Neural cell (in vitro differentiated cells): ENCODE measurements at regions not wholly inside any gene's neighbourhood (a gene's known extent, or its start where the extent isn't known, plus 50 kb on each side); places are given as distances from the start of the nearest gene placed in this dataset.

Source experiments
- H2AFZ ChIP-seq: fragments of 200-600, 300-800 bp; sonication (generic), shearing (Covaris generic); 2 replicates; pipeline ENCODE4 v1.6.0; 2014; ENCODE audit warnings: low read depth, mild to moderate bottlenecking, antibody characterized with exemption, low read length, moderate library complexity
- H3F3A ChIP-seq: fragments of 200-600 bp; shearing (Covaris generic); 2 replicates; pipeline ENCODE4 v1.6.1; 2016; ENCODE audit warnings: mild to moderate bottlenecking, moderate library complexity, mixed read lengths, antibody characterized with exemption, low read length; ENCODE audit not compliant: insufficient read depth, poor library complexity, severe bottlenecking
- H3K27ac ChIP-seq: fragments of 200-600, 300-800 bp; sonication (generic), shearing (Covaris generic); 2 replicates; pipeline ENCODE4 v1.5.1; 2014; ENCODE audit warnings: mild to moderate bottlenecking, low read length, moderate library complexity
- H3K27me3 ChIP-seq: fragments of 300-800, 200-600 bp; sonication (generic), shearing (Covaris generic); 2 replicates; pipeline ENCODE4 v1.6.0; 2014; ENCODE audit warnings: mild to moderate bottlenecking, low read depth, low read length, moderate library complexity; ENCODE audit not compliant: insufficient read depth
- H3K36me3 ChIP-seq: fragments of 300-800, 200-600 bp; sonication (generic), shearing (Covaris generic); 2 replicates; pipeline ENCODE4 v1.5.1; 2014; ENCODE audit warnings: mild to moderate bottlenecking, antibody characterized with exemption, low read length, moderate library complexity; ENCODE audit not compliant: insufficient read depth
- H3K4me2 ChIP-seq: fragments of 300-800, 200-600 bp; sonication (generic), shearing (Covaris generic); 2 replicates; pipeline ENCODE4 v1.6.0; 2014; ENCODE audit warnings: mild to moderate bottlenecking, low read length
- H3K4me3 ChIP-seq: fragments of 300-800, 200-600 bp; sonication (generic), shearing (Covaris generic); 2 replicates; pipeline ENCODE4 v1.5.1; 2014; ENCODE audit warnings: mild to moderate bottlenecking, low read length, moderate library complexity
- H3K79me2 ChIP-seq: fragments of 200-600 bp; shearing (Covaris generic); replicated peaks from 2 replicates; pipeline ENCODE4 v1.6.0; 2014; ENCODE audit warnings: mild to moderate bottlenecking, low read length, moderate library complexity; ENCODE audit not compliant: insufficient read depth
- H3K9ac ChIP-seq: fragments of 300-800, 200-600 bp; sonication (generic), shearing (Covaris generic); 2 replicates; pipeline ENCODE4 v1.6.1; 2016; ENCODE audit warnings: mild to moderate bottlenecking, low read length, mixed read lengths
- H3K9me2 ChIP-seq: fragments of 200-600 bp; shearing (Covaris generic); 2 replicates; pipeline ENCODE4 v1.6.1; 2016; ENCODE audit warnings: mild to moderate bottlenecking, low read length, mixed read lengths; ENCODE audit not compliant: insufficient read depth
- H3K9me3 ChIP-seq: fragments of 200-600, 300-800 bp; sonication (generic), shearing (Covaris generic); 2 replicates; pipeline ENCODE4 v1.6.1; 2016; ENCODE audit warnings: mild to moderate bottlenecking, mixed run types, low read length, moderate library complexity, mixed read lengths
- H4K20me1 ChIP-seq: fragments of 200-600 bp; shearing (Covaris generic); 2 replicates; pipeline ENCODE4 v1.6.1; 2016; ENCODE audit warnings: mild to moderate bottlenecking, mixed run types; ENCODE audit not compliant: insufficient read depth
- EP300 ChIP-seq: fragments of 450-650 bp; conservative IDR thresholded peaks from 2 replicates; pipeline ENCODE4 v1.6.1; 2014; ENCODE audit warnings: antibody characterized with exemption, mild to moderate bottlenecking, moderate library complexity; ENCODE audit not compliant: poor library complexity, severe bottlenecking
- EZH2 ChIP-seq: fragments of 200-600, 300-800 bp; shearing (Covaris generic), sonication (generic); IDR thresholded peaks from 2 replicates; pipeline ENCODE4 v1.6.1; 2014; ENCODE audit warnings: antibody characterized with exemption, low read length, borderline replicate concordance, mild to moderate bottlenecking; ENCODE audit not compliant: insufficient read depth, poor library complexity, severe bottlenecking
- MXI1 ChIP-seq: fragments of 450-650 bp; conservative IDR thresholded peaks from 2 replicates; pipeline ENCODE4 v1.6.1; 2014; ENCODE audit warnings: antibody characterized with exemption, mild to moderate bottlenecking; ENCODE audit not compliant: poor library complexity, severe bottlenecking
- POLR2AphosphoS5 ChIP-seq: IDR thresholded peaks from 2 replicates; pipeline ENCODE4 v1.6.1; 2012
- RAD21 ChIP-seq: fragments of 450-650 bp; conservative IDR thresholded peaks from 2 replicates; pipeline ENCODE4 v1.6.1; 2014; ENCODE audit warnings: antibody characterized with exemption, mild to moderate bottlenecking, moderate library complexity
- REST ChIP-seq: IDR thresholded peaks from 2 replicates; pipeline ENCODE4 v1.6.1; 2012; ENCODE audit warnings: borderline replicate concordance
- SMC3 ChIP-seq: fragments of 450-650 bp; conservative IDR thresholded peaks from 2 replicates; pipeline ENCODE4 v1.6.1; 2014; ENCODE audit warnings: antibody characterized with exemption, mild to moderate bottlenecking, moderate library complexity; ENCODE audit not compliant: poor library complexity
- TAF1 ChIP-seq: IDR thresholded peaks from 2 replicates; pipeline ENCODE4 v1.6.1; 2012; ENCODE audit warnings: low read depth
- TF ChIP-seq, protein P1 (sequence below): fragments of 450-650 bp; IDR thresholded peaks from 2 replicates; pipeline ENCODE4 v1.5.1; 2014; ENCODE audit warnings: antibody characterized with exemption, mild to moderate bottlenecking, moderate library complexity; ENCODE audit not compliant: poor library complexity, severe bottlenecking

- H3F3A ChIP-seq: no peaks in the 10 kb centered on the region
- no peak overlapping the region for H3K4me2 ChIP-seq
- no peaks in the 10 kb centered on the region for H3K27me3 ChIP-seq
- H3K4me3 ChIP-seq: no peak overlapping the region
- TF ChIP-seq REST (no peak), TAF1 (no peak), MXI1 (no peak), SMC3 (no peak), POLR2AphosphoS5 (no peak), EP300 (no peak), RAD21 (no peak), EZH2 (no peak)
- TF ChIP-seq, protein P1, sequence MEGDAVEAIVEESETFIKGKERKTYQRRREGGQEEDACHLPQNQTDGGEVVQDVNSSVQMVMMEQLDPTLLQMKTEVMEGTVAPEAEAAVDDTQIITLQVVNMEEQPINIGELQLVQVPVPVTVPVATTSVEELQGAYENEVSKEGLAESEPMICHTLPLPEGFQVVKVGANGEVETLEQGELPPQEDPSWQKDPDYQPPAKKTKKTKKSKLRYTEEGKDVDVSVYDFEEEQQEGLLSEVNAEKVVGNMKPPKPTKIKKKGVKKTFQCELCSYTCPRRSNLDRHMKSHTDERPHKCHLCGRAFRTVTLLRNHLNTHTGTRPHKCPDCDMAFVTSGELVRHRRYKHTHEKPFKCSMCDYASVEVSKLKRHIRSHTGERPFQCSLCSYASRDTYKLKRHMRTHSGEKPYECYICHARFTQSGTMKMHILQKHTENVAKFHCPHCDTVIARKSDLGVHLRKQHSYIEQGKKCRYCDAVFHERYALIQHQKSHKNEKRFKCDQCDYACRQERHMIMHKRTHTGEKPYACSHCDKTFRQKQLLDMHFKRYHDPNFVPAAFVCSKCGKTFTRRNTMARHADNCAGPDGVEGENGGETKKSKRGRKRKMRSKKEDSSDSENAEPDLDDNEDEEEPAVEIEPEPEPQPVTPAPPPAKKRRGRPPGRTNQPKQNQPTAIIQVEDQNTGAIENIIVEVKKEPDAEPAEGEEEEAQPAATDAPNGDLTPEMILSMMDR: no peak
- no peaks in the 10 kb centered on the region for H3K9me2 ChIP-seq
- H3K27ac ChIP-seq: no peak overlapping the region
- no peak overlapping the region for H2AFZ ChIP-seq
- H3K9ac ChIP-seq: no peak overlapping the region
- H3K9me3 ChIP-seq: no peaks in the 10 kb centered on the region
- no peaks in the 10 kb centered on the region for H3K36me3 ChIP-seq
- H3K79me2 ChIP-seq: no peaks in the 10 kb centered on the region
- H4K20me1 ChIP-seq: no peaks in the 10 kb centered on the region
These were observed 195.8 kb downstream of the MTHFS start for GRCh38 chr15:79700951-79701480.

- no peak overlapping the region for H3K4me3 ChIP-seq
- H3K9me2 ChIP-seq: no peaks in the 10 kb centered on the region
- no peak overlapping the region for H3K9ac ChIP-seq
- H3K9me3 ChIP-seq: peaks cover 1% of the 10 kb centered on the region
- H3K4me2 ChIP-seq: no peak overlapping the region
- no peaks in the 10 kb centered on the region for H4K20me1 ChIP-seq
- H3F3A ChIP-seq: no peaks in the 10 kb centered on the region
- no peaks in the 10 kb centered on the region for H3K79me2 ChIP-seq
- H3K27ac ChIP-seq: no peak overlapping the region
- TF ChIP-seq EZH2 (no peak), TAF1 (no peak), EP300 (no peak), RAD21 (no peak), SMC3 (no peak), POLR2AphosphoS5 (no peak), MXI1 (no peak), REST (no peak)
- TF ChIP-seq, protein P1: no peak
- no peaks in the 10 kb centered on the region for H3K27me3 ChIP-seq
- no peaks in the 10 kb centered on the region for H3K36me3 ChIP-seq
- H2AFZ ChIP-seq: no peak overlapping the region
These were observed 194.2 kb downstream of the MTHFS start for GRCh38 chr15:79702621-79703020.
